OCI-LY3 (cell line): ENCODE measurements at regions not wholly inside any gene's neighbourhood (a gene's known extent, or its start where the extent isn't known, plus 50 kb on each side); places are given as distances from the start of the nearest gene placed in this dataset.
A peak's percentile ranks its signal among the peaks of the same experiment; 100 is the strongest.

Source experiments
- H2AFZ ChIP-seq: fragments of 200-600, 300-600 bp; shearing (Covaris generic); 2 replicates; pipeline ENCODE4 v1.6.0; 2014; ENCODE audit warnings: antibody characterized with exemption, low read depth, low read length
- H3K27ac ChIP-seq: fragments of 200-600, 300-600 bp; sonication (generic); 2 replicates; pipeline ENCODE4 v1.5.1; 2014; ENCODE audit warnings: mild to moderate bottlenecking, low read length, moderate library complexity, mixed read lengths
- H3K27me3 ChIP-seq: fragments of 200-600, 300-600 bp; sonication (generic); 2 replicates; pipeline ENCODE4 v1.6.1; 2014; ENCODE audit warnings: low read depth, low read length, mixed read lengths
- H3K36me3 ChIP-seq: fragments of 200-600, 300-600 bp; sonication (generic); replicated peaks from 2 replicates; pipeline ENCODE3; 2014; ENCODE audit warnings: low read depth, low read length, mixed read lengths
- H3K4me1 ChIP-seq: fragments of 300-600, 200-600 bp; sonication (generic); 2 replicates; pipeline ENCODE4 v1.6.1; 2014; ENCODE audit warnings: low read length, mixed read lengths
- H3K4me2 ChIP-seq: fragments of 200-600, 300-600 bp; sonication (generic); 2 replicates; pipeline ENCODE4 v1.6.1; 2014; ENCODE audit warnings: low read length, mixed read lengths
- H3K4me3 ChIP-seq: fragments of 300-600, 200-600 bp; sonication (generic); 2 replicates; pipeline ENCODE4 v1.5.1; 2014; ENCODE audit warnings: antibody characterized with exemption, mild to moderate bottlenecking, low read length, moderate library complexity
- H3K79me2 ChIP-seq: fragments of 300-600, 200-600 bp; shearing (Covaris generic); 2 replicates; pipeline ENCODE4 v1.6.1; 2014; ENCODE audit warnings: mild to moderate bottlenecking, low read length, mixed read lengths
- H3K9ac ChIP-seq: fragments of 300-600, 200-600 bp; shearing (Covaris generic); 2 replicates; pipeline ENCODE4 v1.6.0; 2014; ENCODE audit warnings: mild to moderate bottlenecking, low read length, moderate library complexity
- H3K9me3 ChIP-seq: fragments of 200-600, 300-600 bp; shearing (Covaris generic); 2 replicates; pipeline ENCODE4 v1.6.1; 2014; ENCODE audit warnings: low read length, mixed read lengths; ENCODE audit not compliant: insufficient read depth
- H4K20me1 ChIP-seq: fragments of 200-600, 300-600 bp; sonication (generic); 2 replicates; pipeline ENCODE4 v1.6.1; 2016; ENCODE audit warnings: low read length, mixed read lengths; ENCODE audit not compliant: insufficient read depth
- EZH2phosphoT487 ChIP-seq: fragments of 200-600 bp; shearing (Covaris generic); IDR thresholded peaks from 2 replicates; pipeline ENCODE4 v1.6.1; 2018; ENCODE audit warnings: antibody characterized with exemption, mixed run types, low read depth
- TF ChIP-seq, protein P1 (sequence below): fragments of 200-600, 300-600 bp; sonication (generic); IDR thresholded peaks from 2 replicates; pipeline ENCODE4 v1.5.1; 2014; ENCODE audit warnings: antibody characterized with exemption, low read length, low read depth

DNA sequence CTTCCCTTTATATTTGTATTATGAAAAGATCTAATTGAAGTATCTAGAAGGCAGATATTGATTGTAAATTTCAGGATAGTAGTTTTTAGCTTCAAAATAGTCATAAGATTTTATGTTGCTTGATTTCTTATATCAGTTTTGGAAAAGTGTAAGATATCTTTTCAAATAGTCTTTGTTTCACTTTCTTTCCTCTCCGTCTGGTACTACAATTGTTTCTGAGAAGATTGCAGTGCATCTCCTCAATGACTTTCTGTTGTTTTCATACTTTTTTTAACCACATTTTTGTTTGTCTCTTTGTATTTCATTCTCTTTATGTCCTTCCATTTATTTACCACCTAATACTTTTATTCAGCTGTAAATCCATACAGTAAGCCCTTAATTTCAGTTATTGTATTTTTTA, 964.6 kb upstream of the B3GALT2 start:
- Histone ChIP-seq H2AFZ (peak overlapping the region; percentile 73), H4K20me1 (no peaks in the 10 kb centered on the region), H3K27ac (no peak overlapping the region), H3K9ac (no peak overlapping the region), H3K4me2 (peak overlapping the region; percentile 62), H3K27me3 (no peaks in the 10 kb centered on the region), H3K36me3 (no peaks in the 10 kb centered on the region), H3K4me1 (peaks cover 16% of the 10 kb centered on the region), H3K4me3 (peak overlapping the region; percentile 43), H3K79me2 (no peaks in the 10 kb centered on the region), H3K9me3 (no peaks in the 10 kb centered on the region)
- TF ChIP-seq, protein P1, sequence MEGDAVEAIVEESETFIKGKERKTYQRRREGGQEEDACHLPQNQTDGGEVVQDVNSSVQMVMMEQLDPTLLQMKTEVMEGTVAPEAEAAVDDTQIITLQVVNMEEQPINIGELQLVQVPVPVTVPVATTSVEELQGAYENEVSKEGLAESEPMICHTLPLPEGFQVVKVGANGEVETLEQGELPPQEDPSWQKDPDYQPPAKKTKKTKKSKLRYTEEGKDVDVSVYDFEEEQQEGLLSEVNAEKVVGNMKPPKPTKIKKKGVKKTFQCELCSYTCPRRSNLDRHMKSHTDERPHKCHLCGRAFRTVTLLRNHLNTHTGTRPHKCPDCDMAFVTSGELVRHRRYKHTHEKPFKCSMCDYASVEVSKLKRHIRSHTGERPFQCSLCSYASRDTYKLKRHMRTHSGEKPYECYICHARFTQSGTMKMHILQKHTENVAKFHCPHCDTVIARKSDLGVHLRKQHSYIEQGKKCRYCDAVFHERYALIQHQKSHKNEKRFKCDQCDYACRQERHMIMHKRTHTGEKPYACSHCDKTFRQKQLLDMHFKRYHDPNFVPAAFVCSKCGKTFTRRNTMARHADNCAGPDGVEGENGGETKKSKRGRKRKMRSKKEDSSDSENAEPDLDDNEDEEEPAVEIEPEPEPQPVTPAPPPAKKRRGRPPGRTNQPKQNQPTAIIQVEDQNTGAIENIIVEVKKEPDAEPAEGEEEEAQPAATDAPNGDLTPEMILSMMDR, result no peak
- no peak for TF ChIP-seq EZH2phosphoT487

GRCh38 chr1:194150242-194150641, 963.8 kb upstream of the B3GALT2 start:
- Histone ChIP-seq H3K4me1 (peaks cover 11% of the 10 kb centered on the region), H3K4me2 (no peak overlapping the region), H4K20me1 (no peaks in the 10 kb centered on the region), H3K79me2 (no peaks in the 10 kb centered on the region), H3K9ac (no peak overlapping the region), H3K9me3 (no peaks in the 10 kb centered on the region), H3K4me3 (no peak overlapping the region), H2AFZ (no peak overlapping the region), H3K27me3 (no peaks in the 10 kb centered on the region), H3K27ac (no peak overlapping the region), H3K36me3 (no peaks in the 10 kb centered on the region)
- TF ChIP-seq, protein P1, result no peak

- Histone ChIP-seq H3K36me3 (no peaks in the 10 kb centered on the region), H3K79me2 (no peaks in the 10 kb centered on the region), H3K27me3 (no peaks in the 10 kb centered on the region), H3K27ac (no peak overlapping the region), H3K4me2 (no peak overlapping the region), H3K9me3 (no peaks in the 10 kb centered on the region), H4K20me1 (no peaks in the 10 kb centered on the region), H3K4me3 (no peak overlapping the region), H3K4me1 (no peaks in the 10 kb centered on the region), H2AFZ (no peak overlapping the region), H3K9ac (no peak overlapping the region)
- TF ChIP-seq, protein P1, result no peak
Measured at GRCh38 chr1:194133152-194133551, 946.7 kb upstream of the B3GALT2 start.

- TF ChIP-seq EZH2phosphoT487, result no peak
- TF ChIP-seq, protein P1, result no peak
- H3K36me3 ChIP-seq, result no peaks in the 10 kb centered on the region
- no peaks in the 10 kb centered on the region for H3K4me1 ChIP-seq
- H2AFZ ChIP-seq, result no peak overlapping the region
- H3K9me3 ChIP-seq, result no peaks in the 10 kb centered on the region
- H3K79me2 ChIP-seq, result no peaks in the 10 kb centered on the region
- H3K9ac ChIP-seq, result no peak overlapping the region
- H4K20me1 ChIP-seq, result no peaks in the 10 kb centered on the region
- no peaks in the 10 kb centered on the region for H3K27me3 ChIP-seq
- H3K4me3 ChIP-seq, result no peak overlapping the region
- H3K4me2 ChIP-seq, result no peak overlapping the region
- H3K27ac ChIP-seq, result no peak overlapping the region
Measured at GRCh38 chr1:194118086-194118485, 931.7 kb upstream of the B3GALT2 start.
